ENCODE measurements at regions not wholly inside any gene's neighbourhood (a gene's known extent, or its start where the extent isn't known, plus 50 kb on each side); places are given as distances from the start of the nearest gene placed in this dataset.
"Not testable (repeated sequence)": the region's sequence is repeated elsewhere in the genome, so short reads cannot be mapped to it uniquely, and the experiment has no call there.

DNA sequence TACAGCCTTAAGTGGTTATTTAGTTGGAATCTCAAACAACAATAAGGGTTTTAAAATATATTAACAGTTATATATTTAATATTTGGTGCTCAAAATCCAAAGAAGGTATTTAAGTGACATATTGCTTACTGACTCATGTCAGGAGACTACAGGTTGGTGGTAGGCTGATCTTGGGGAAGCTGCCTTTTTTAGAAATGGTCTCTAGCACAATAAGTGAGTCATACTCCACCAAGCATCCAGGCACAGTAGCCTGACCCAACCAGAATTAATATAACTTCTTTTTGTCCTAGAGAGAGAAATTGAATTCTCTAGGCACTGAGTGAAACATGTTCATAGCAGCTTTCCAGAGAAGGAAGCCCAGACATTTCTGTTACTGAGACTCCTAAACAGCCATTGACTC is 868.5 kb upstream of the TENM4 start:
- ChIA-PET POLR2A (no interaction called here), CTCF (no interaction called here)

DNA sequence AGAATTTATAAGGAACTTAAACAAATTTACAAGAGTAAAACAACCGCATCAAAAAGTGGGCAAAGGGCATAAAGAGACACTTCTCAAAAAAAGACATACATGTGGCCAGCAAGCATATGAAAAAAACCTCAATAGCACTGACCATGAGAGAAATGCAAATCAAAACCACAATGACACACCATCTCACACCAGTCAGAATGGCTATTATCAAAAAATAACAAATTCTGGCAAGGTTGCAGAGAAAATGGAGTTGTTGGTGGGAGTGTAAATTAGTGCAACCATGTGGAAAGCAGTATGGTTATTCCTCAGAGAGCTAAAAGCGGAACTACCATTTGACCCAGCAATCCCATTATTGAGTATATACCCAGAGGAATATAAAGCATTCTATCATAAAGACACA is 866.8 kb upstream of the TENM4 start:
- POLR2A ChIA-PET, result no interaction called here
- CTCF ChIA-PET, result no interaction called here

DNA sequence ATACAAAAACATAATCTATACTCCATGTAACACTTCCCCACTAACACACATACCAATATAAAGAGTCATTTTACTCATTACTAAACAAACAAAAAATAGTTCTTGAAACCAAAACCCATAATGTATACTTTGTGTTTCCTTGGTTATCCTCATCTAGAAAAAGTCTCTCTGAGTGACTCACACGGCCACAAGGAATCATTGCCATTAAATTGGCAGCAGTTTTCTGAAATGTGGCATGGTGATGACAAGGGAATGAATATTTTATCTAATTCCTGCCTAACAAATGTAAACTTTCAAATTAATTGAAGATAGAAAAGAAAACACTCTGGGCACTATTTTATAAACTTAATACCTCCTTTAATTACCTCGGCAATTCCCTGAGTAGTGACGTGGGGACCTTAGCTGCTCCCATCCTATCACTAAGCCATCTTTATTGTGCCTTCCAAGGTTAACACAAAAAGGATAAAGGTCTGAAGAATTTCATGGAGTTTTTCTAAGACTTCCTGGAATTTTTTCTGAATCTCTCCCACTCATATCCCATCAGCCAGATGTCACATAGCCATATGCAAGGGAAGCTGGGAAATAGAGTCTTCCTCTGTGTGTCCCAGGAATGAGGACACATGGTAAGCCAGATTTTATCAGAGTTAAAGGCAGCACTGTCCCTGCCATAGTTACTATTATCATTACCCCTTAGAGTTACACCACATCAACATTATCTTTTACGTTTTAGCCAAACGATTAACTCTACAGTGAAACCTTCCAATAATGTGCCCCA is 857.2 kb upstream of the TENM4 start:
- CTCF ChIA-PET, result no interaction called here
- POLR2A ChIA-PET, result no interaction called here

DNA sequence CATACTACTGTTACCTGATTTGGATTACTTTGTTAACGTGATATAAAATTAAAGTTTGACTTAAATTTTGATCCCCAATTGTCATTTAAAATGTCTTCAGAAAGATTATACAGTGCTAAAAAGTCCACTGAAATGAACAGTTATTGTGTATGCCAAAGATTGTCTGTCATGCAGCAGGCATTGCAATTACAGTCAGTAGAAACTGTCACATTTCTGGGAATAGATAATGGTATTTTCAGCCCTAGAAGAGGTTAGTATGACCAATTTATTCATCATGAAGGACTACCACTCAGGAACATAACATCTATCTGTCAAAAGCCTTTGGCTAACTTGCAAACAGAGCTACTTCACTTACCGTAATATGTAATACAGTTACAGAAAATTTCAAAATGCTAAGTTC is 852.5 kb upstream of the TENM4 start:
- ChIA-PET POLR2A (no interaction called here), CTCF (no interaction called here)

DNA sequence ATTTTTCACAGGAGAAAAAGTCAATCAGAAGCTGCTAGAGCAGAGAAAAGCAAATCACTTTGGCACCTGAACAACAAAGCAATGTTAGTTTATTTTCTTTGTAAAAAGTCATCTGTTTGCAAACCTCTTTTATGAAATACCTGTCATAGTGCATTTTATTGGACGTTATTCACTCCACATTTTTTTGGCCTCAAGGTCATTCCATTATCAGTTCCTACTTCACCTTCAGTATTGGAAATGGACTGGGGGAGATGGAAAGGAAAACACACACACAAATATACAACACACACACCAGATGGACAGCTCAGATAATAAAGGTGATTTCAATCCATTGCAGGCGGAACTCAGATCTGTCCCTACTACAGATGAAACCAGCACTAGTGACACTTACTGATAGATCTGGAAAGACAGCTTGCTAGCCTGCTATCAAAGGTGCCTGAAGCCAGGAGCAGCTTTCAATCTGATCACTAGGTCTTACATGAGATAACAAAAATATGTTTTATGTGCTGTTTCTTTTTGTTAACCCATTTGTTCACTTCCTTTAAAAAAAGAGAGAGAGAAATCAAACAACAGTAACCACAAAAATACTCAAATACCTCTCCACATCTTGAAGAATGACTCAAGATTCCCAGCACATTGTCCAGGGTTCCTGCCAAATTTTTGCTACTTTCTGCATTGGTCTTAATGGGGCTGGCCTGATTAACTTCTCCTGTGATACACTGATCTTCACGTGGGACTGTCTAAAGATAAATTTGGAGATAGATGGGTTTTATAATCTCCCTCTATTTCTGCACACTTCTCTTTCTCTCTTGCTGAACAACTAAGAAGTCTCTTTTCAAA is 844.3 kb upstream of the TENM4 start:
- ChIA-PET POLR2A (no interaction called here), CTCF (no interaction called here)

DNA sequence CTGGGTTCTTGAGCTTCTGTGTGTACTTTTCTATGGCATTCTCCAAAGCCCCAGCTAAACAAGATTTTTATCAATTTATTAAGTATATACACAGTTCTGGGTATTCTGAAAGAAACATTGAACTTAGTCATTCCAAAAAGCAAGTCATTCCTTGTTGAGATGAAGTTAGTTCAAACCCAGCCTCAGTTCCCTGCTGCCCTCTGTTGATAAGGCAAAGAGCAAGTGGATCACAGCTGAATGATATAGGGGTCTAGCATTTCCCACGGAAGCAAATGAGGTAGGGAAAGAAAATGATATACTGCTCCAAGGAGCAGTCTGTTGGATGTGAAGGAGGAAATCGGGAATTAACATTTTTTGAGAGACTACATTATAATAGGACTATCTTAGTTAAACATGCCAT is 841.8 kb upstream of the TENM4 start:
- POLR2A ChIA-PET, result no interaction called here
- CTCF ChIA-PET, result interaction anchor here (1.2 kb wide), 1 partner anchor 29 kb away, joined by 3 read pairs; no protein-coding TSS in a partner anchor

DNA sequence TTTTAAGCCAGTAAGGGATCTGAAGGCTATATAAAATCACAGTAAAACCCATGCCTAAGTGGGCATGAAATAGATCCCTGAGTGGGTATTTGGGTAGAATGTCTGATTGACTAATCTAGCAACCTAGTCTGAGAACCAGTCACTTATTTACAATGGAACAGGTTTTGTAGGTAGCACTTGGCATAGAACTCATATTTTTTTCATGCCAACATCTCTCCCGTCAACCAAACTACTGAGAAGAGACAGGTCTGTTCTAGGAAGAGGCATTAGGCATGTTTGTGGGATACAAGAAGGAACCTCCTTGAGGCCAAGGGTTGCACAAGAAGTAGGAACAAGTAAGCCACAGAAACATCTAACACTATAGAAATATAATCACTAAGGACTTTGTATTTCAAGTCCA is 840.4 kb upstream of the TENM4 start:
- POLR2A ChIA-PET, result no interaction called here
- CTCF ChIA-PET, result no interaction called here

DNA sequence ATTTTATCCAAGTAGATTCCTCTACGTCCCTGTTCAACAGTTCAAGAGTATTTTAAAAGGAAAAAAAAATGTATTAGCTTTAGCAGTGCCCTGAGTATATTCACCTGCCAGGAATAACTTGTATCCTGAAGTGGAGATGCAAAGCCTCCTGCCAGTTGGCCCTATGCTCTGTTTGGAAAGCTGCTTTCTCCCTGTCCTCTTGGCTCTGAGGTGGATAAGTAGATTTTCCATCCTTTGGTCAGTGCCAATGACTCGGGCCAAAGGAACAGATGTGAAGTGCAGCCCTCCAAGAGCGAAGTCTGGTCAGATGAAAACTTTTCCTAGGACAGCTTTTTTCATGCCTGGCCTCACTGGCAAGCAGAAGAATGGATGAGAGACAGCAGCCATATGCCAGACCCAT is 839.9 kb upstream of the TENM4 start:
- POLR2A ChIA-PET, result no interaction called here
- CTCF ChIA-PET, result no interaction called here

DNA sequence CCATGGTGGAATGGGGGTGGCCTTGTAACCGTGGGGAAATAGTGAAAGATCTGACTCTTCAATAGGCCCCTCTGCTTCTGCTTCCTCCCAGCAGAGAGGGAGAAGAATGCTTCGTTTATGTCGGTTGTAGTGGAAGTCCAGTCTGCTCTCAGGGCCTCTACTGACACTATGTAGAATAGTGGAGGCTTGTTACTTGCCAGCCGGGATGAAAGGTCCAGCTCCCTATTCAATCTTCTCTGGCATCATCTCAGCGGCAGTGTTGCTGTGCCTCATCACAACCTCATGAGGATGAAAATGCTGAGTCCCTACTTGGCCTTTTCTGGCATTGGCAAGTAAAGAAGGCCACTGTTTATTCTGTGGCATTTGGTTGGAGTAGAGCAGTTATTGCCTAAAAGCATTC is 820.9 kb upstream of the TENM4 start:
- CTCF ChIA-PET, result no interaction called here
- POLR2A ChIA-PET, result no interaction called here

DNA sequence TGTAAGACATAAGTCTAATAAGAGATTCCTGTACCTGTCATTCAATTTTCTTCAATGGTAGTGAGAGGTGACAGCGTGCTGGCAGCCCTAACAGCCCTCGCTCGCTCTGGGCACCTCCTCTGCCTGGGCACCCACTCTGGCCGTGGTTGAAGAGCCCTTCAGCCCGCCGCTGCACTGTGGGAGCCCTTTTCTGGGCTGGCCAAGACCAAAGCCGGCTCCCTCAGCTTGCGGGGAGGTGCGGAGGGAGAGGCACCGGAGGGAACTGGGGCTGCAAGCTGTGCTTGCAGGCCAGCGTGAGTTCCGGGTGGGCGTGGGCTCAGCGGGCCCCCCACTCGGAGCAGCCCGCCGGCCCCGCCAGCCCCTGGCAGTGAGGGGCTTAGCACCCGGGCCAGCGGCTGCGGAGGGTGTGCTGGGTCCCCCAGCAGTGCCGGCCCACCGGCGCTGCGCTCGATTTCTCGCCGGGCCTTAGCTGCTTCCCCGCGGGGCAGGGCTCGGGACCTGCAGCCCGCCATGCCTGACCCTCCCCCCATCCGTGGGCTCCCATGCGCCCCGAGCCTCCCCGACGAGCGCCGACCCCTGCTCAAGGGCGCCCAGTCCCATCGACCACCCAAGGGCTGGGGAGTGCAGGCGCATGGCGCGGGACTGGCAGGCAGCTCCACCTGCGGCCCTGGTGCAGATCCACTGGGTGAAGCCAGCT is 816.6 kb upstream of the TENM4 start:
- CTCF ChIA-PET, POLR2A ChIA-PET: not testable (repeated sequence)

DNA sequence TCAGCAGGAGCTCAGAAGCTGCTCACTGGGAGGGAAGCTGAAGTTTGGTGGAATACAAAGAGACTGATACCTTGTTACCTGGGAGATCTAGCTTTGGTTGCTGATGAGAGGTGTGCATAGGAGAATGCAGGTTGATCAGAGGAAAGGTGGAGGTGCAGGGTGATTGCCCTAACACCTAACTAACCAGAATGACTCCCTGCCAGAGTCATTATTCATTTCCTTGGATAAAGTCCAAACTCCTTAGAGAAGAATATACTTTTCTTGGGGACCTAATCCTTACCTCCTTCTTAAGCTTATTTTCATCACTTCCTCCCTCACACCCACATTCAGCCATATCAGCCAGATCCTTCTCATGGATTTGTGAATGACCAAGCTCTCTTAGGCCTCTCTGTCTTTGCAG is 814.2 kb upstream of the TENM4 start:
- CTCF ChIA-PET, result no interaction called here
- POLR2A ChIA-PET, result no interaction called here

DNA sequence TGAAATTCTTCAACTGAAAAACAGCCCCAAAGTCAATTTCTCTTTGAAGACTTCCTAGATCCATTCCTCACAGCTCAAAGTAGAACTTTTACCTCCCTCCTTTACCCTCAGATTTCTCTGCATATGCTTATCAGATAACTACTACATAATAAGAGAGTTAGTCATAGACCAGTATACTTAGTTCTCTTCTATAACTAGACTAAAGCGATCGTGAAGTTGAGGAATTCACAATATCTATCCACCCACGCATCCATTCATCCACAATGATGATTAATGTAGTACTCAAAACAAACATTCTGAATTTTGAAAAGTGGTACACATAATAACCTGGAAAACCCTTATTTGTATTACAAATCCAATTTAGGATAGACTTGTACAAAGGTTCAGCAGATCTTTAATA is 800.9 kb upstream of the TENM4 start:
- CTCF ChIA-PET, result no interaction called here
- POLR2A ChIA-PET, result no interaction called here

DNA sequence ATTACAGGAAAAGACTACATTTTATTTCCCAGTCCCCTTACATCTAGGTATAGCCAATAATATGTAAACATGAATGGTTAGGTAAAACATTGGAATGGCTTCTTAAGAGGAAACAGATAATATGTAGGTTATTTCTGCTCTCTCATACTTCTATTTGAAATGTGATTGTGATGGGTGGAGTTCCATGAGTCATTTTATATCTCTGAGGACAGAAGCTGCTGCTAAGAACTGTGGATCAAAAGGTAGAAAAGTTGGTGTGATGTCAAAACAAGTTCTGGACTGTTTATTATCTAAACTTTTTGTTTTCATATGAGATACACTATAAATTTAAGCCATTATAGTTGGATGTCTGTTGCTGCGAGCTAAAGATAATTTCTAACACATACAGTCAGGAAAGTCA is 799.4 kb upstream of the TENM4 start:
- POLR2A ChIA-PET, result no interaction called here
- CTCF ChIA-PET, result no interaction called here

DNA sequence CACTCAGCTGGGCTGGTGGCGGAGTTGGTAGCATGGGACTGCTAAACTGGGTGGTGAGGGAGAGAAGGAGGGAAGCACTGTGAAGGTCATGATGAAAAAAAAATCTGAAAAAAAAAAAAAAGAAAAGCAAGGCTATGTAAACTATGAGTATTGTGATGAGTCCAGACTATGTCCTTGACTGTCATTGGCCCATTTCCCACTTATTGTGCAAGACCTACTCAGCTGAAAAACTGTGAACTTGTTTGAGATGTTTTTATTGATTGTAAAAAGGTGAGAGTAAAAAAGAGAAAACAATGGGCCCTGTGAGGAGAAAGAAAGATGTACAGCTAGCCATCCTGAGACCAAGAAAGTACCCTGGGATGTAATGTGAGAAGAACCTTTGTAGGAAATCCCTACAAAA is 798.4 kb upstream of the TENM4 start:
- CTCF ChIA-PET, result no interaction called here
- POLR2A ChIA-PET, result no interaction called here

DNA sequence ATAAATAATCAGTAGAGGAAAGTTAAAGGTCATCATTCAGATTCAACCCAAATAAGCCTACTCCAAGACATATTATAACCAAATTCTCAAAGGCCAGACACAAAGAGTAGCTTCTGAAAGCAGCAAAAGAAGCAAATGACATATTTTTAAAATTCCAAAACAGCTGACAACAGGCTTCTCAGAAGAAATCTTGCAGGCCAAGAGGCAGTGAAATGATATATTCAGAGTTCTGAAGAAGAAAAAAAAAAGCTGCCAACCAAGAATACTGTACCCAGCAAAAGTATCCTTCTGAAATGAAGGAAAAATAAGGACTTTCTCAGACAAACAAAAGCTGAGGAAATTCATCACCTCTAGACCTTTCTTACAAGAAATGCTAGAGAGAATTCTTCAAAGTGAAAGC is 787.1 kb upstream of the TENM4 start:
- ChIA-PET POLR2A (no interaction called here), CTCF (no interaction called here)

DNA sequence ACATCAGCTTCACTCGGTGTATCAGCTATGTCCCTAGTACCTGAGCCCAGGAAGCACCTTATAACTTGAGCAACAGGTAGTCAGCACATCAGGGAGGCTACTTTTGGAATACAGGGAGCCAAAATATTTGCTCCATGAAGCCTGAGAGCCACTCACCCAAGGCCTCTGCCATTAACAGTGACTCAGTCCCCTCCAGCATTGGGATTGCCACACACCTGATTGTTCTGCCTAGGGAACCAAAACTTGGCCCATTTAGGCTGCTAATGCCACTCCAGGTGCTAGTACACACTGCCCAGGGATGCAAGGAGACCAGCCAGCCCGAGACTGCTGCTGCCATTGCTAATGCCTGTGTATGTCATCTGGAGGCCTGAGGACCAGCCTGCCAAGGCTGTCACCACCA is 773.6 kb upstream of the TENM4 start:
- POLR2A ChIA-PET, result no interaction called here
- CTCF ChIA-PET, result no interaction called here

DNA sequence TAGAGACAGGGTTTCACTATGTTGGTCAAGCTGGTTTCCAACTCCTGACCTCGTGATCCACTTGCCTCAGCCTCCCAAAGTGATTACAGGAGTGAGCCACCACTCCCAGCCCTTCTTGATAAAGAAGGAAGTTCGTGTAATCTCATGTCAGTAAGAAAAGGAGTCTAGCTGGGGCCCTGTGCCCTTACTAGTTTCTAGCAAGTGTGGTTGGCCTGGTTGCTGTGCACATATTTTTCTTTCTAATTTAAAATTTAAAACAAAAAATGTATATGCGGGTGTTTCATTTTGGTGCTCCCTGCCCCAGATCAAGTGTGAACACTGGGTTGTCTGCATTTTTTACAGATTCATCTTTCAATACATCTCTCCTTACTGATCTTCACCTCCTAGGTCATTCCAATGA is 770.8 kb upstream of the TENM4 start:
- ChIA-PET POLR2A (no interaction called here), CTCF (no interaction called here)

DNA sequence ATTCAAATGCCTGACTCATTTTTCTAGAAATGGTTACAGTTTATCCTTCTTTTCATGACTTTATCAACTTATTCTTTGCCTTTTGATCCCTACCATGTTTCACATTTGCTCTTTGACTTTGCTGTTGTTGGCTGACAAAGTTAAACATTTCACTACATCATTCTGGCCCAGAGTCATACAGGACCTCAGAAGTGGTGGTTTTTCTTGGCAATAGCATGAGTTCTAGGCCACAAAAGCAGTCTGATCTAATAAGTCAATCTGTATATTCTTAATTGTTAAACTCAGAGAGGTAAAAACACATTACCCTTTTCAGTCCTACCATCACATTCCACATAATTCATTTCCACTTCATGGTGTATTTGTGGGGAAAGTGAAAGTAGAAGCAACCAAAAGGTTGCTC is 763.2 kb upstream of the TENM4 start:
- CTCF ChIA-PET, result no interaction called here
- POLR2A ChIA-PET, result no interaction called here

DNA sequence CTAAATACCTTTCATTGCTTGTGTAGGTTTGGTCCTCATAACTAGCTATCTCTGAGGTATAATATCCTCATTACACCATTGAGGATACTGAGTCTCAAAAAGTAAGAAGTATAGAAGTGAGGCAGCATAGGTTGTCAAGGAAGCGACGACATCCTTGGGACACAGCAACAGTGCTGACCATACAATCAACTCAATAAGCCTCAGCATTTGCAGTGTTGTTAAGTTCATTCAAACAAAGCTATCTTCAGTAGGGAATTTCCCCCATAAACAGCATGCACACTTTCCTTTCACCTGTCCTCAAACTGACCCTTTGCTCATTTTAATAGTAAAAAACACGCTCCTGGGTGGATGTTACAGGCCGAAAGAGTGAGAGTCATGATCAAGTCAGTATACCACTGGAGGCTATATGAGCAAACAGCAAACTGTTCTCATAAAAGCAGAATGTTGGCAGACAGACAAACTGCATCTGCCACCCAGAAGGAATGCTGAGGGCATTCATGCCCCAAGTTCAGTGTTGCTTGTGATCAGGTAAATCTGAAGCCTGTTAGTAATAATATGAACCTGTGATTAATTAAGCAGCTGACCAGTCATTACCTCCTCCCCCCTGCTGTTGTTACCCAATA is 756.2 kb upstream of the TENM4 start:
- POLR2A ChIA-PET, result no interaction called here
- CTCF ChIA-PET, result no interaction called here

DNA sequence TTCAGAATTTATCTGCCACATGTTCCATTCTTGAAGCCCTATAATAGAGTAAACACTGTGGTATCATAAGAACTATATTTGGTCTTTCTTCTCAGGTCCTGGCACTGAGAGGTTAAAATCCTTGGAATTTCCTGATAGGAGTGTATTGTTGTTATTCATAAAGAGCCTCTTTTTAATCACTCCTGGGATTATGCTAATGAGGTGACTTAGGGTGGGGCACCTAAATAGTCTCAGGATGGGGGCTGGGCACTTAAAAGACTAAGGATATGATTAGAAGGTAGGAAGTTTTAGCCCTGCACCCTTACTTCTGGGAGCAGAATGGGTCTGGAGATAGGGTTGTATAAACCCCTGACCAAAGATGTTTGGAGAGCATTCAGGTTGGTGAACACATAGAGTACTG is 755.2 kb upstream of the TENM4 start:
- CTCF ChIA-PET, result no interaction called here
- POLR2A ChIA-PET, result no interaction called here

DNA sequence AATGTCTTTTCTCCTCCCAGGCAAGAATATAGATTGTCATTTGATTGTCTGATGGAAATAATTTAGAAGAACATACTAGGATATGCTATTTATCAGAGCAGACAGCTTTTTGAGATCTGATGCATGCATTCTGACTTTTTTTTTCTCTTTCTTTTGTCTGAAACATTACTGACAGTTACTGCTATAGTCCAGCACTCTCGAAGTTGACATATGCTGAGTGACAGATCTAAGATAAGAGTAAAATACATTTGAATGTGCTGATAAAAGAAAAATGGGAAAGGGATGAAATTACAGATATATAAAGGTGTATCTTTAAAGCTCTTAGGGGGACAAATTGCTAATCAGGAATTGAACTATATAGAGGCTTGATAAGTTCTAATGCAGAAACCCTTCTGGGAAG is 753.8 kb upstream of the TENM4 start:
- ChIA-PET POLR2A (no interaction called here), CTCF (no interaction called here)
